ENCODE measurements at regions not wholly inside any gene's neighbourhood (a gene's known extent, or its start where the extent isn't known, plus 50 kb on each side); places are given as distances from the start of the nearest gene placed in this dataset.
"Not testable (repeated sequence)": the region's sequence is repeated elsewhere in the genome, so short reads cannot be mapped to it uniquely, and the experiment has no call there.

DNA sequence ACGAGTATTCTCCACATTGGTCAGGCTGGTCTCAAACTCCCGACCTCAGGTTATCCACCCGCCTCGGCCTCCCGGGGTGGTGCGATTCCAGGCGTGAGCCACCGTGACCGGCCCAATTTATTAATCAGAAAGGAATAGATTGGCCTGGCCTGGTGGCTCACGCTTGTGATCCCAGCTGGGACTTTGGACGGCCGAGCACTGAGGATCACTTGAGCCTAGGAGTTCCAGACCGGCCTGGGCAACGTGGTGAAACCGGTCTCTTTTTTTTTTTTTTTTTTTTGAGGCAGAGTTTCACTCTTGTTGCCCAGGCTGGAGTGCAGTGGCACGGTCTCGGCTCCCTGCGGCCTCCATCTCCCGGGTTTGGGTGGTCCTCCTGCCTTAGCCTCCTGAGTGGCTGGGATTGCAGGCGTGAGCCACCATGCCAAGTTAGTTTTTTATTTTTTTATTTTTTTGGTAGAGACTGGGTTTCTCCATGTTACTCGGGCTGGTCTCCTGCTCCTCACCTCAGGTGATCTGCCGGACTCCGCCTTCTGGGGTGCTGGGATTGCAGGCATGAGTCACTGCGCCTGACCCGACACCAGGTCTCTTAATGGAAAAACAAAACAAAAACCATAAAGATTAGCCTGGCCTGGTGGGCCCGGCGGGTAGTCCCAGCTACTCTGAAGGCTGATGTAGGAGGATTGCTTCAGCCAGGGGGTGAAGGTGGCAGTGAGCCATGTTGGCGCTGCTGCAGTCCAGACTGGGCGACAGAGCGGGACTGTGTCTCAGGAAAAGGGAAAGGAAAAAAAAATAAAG is 141.0 kb downstream of the GOLGA6L22 start:
- not testable (repeated sequence) for TF ChIP-seq EP300 (IDR thresholded peaks at IDR 0.05)
- TF ChIP-seq, protein P1, sequence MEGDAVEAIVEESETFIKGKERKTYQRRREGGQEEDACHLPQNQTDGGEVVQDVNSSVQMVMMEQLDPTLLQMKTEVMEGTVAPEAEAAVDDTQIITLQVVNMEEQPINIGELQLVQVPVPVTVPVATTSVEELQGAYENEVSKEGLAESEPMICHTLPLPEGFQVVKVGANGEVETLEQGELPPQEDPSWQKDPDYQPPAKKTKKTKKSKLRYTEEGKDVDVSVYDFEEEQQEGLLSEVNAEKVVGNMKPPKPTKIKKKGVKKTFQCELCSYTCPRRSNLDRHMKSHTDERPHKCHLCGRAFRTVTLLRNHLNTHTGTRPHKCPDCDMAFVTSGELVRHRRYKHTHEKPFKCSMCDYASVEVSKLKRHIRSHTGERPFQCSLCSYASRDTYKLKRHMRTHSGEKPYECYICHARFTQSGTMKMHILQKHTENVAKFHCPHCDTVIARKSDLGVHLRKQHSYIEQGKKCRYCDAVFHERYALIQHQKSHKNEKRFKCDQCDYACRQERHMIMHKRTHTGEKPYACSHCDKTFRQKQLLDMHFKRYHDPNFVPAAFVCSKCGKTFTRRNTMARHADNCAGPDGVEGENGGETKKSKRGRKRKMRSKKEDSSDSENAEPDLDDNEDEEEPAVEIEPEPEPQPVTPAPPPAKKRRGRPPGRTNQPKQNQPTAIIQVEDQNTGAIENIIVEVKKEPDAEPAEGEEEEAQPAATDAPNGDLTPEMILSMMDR (IDR thresholded peaks at IDR 0.05): not testable (repeated sequence)

Data from stomach (tissue), 4 donors.